ENCODE measurements at regions not wholly inside any gene's neighbourhood (a gene's known extent, or its start where the extent isn't known, plus 50 kb on each side); places are given as distances from the start of the nearest gene placed in this dataset.
"Not testable (repeated sequence)": the region's sequence is repeated elsewhere in the genome, so short reads cannot be mapped to it uniquely, and the experiment has no call there.

DNA sequence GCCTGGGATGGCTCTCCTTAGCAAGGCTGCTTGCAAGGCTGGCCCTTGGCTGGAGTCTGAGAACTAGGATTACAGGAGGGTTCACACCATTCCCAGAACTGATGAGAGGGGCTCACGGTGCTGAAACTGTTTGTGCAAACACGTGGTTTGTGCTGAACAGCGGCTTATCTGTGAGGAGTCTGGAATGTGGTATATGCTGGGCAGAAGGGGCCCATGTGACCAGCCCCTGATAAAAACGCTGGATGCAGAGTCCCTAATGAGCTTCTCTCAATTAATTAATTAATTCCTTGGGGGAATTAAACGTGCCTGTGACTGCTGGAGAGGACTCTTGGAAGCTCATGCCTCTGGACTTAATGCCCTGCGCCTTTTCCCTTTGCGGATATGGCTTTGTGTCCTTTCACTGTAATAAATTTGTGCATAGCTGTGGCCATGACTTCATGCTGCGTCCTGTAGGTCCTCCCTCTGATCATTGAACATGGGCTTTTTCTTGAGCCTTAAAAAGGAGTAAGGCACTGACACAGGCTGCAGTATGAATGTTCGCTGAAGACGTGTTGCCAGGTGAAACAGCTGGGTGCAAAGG, 109.7 kb downstream of the CDRT15L2 start:
- not testable (repeated sequence) for H2BK15ac ChIP-seq (ENCODE audit: low read length); H3K79me1 ChIP-seq (ENCODE audit: low read depth, low read length); H2BK120ac ChIP-seq (ENCODE audit: low read depth, low read length); H4K91ac ChIP-seq (ENCODE audit: low read depth, low read length, poor library complexity); H2BK12ac ChIP-seq (ENCODE audit: low read length); DNase-seq (ENCODE audit: low spot score); H3K23ac ChIP-seq (ENCODE audit: low read depth, low read length, poor library complexity); H3K18ac ChIP-seq (ENCODE audit: low read length); H3K4me2 ChIP-seq (ENCODE audit: insufficient read depth, low read length, poor library complexity, severe bottlenecking); H3K27ac ChIP-seq (replicated peaks; ENCODE audit: low read length); H2AK5ac ChIP-seq (ENCODE audit: low read depth, low read length); H2BK5ac ChIP-seq (ENCODE audit: low read length); H4K8ac ChIP-seq (ENCODE audit: low read depth, low read length); H3K14ac ChIP-seq (ENCODE audit: low read length); H3K27me3 ChIP-seq (ENCODE audit: control insufficient read depth in 3 of 3, insufficient read depth in 3 of 3, low read depth in 1 of 3, low read length in 3 of 3); H3K36me3 ChIP-seq (replicated peaks in 1 of 2; ENCODE audit: control insufficient read depth in 2 of 2, insufficient read depth in 2 of 2, low read length in 2 of 2); H3K4me1 ChIP-seq (ENCODE audit: control insufficient read depth in 2 of 2, insufficient read depth in 1 of 2, low read depth in 1 of 2, low read length in 2 of 2); H2AFZ ChIP-seq (ENCODE audit: low read length); H3K4me3 ChIP-seq (ENCODE audit: low read length in 2 of 2); H3K9me3 ChIP-seq (replicated peaks in 1 of 2; ENCODE audit: control insufficient read depth in 2 of 2, insufficient read depth in 1 of 2, low read depth in 1 of 2, low read length in 2 of 2); H3K4ac ChIP-seq (ENCODE audit: low read length); H3K9ac ChIP-seq (ENCODE audit: low read depth, low read length, poor library complexity)
- no CpG with 5 or more reads among the region's 10 CpGs for WGBS, 2 donors (ENCODE audit: extremely low coverage in 2 of 2, insufficient read length in 2 of 2, insufficient replicate concordance in 1 of 2)

- not testable (repeated sequence) for H2BK15ac ChIP-seq (ENCODE audit: low read length); H3K36me3 ChIP-seq (replicated peaks in 1 of 2; ENCODE audit: control insufficient read depth in 2 of 2, insufficient read depth in 2 of 2, low read length in 2 of 2); H3K4me3 ChIP-seq (ENCODE audit: low read length in 2 of 2); H2BK5ac ChIP-seq (ENCODE audit: low read length); H3K9me3 ChIP-seq (replicated peaks in 1 of 2; ENCODE audit: control insufficient read depth in 2 of 2, insufficient read depth in 1 of 2, low read depth in 1 of 2, low read length in 2 of 2); H2BK12ac ChIP-seq (ENCODE audit: low read length); H3K18ac ChIP-seq (ENCODE audit: low read length); H3K23ac ChIP-seq (ENCODE audit: low read depth, low read length, poor library complexity); H3K14ac ChIP-seq (ENCODE audit: low read length); H3K4me2 ChIP-seq (ENCODE audit: insufficient read depth, low read length, poor library complexity, severe bottlenecking); H3K4me1 ChIP-seq (ENCODE audit: control insufficient read depth in 2 of 2, insufficient read depth in 1 of 2, low read depth in 1 of 2, low read length in 2 of 2); H3K79me1 ChIP-seq (ENCODE audit: low read depth, low read length); H2AK5ac ChIP-seq (ENCODE audit: low read depth, low read length); H3K4ac ChIP-seq (ENCODE audit: low read length); H2AFZ ChIP-seq (ENCODE audit: low read length); H4K91ac ChIP-seq (ENCODE audit: low read depth, low read length, poor library complexity); H2BK120ac ChIP-seq (ENCODE audit: low read depth, low read length); H4K8ac ChIP-seq (ENCODE audit: low read depth, low read length); H3K27ac ChIP-seq (replicated peaks; ENCODE audit: low read length); H3K27me3 ChIP-seq (ENCODE audit: control insufficient read depth in 3 of 3, insufficient read depth in 3 of 3, low read depth in 1 of 3, low read length in 3 of 3); H3K9ac ChIP-seq (ENCODE audit: low read depth, low read length, poor library complexity); DNase-seq (ENCODE audit: low spot score)
- WGBS, 2 donors (ENCODE audit: extremely low coverage in 2 of 2, insufficient read length in 2 of 2, insufficient replicate concordance in 1 of 2) = no CpG with 5 or more reads among the region's 1 CpG
Observed at GRCh38 chr17:20692706-20693105, 113.2 kb downstream of the CDRT15L2 start.

DNA sequence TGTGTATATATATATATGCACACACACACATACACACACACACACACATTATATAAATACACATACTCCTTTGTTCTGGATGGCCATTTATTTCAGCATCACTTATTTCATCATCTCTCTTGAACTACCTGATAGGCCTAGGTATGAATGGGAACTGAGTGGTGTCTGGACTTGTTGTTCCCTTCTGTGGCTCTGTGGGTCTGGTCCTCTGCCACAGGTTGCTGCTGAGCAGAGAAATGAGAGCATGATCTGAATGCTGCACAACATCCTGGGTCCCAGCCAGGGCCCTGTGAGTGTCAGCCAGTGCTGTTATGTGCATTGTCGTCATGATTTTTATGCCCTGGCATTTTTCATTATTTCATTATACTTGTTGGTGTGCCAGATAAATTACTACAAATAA, 116.3 kb downstream of the CDRT15L2 start:
- H2BK15ac ChIP-seq (ENCODE audit: low read length); H3K23ac ChIP-seq (ENCODE audit: low read depth, low read length, poor library complexity); H2BK120ac ChIP-seq (ENCODE audit: low read depth, low read length); H4K91ac ChIP-seq (ENCODE audit: low read depth, low read length, poor library complexity); H3K18ac ChIP-seq (ENCODE audit: low read length); H3K4me1 ChIP-seq (ENCODE audit: control insufficient read depth in 2 of 2, insufficient read depth in 1 of 2, low read depth in 1 of 2, low read length in 2 of 2); H2BK5ac ChIP-seq (ENCODE audit: low read length); H3K9ac ChIP-seq (ENCODE audit: low read depth, low read length, poor library complexity); H3K4ac ChIP-seq (ENCODE audit: low read length); H2BK12ac ChIP-seq (ENCODE audit: low read length); H4K8ac ChIP-seq (ENCODE audit: low read depth, low read length); H3K4me3 ChIP-seq (ENCODE audit: low read length in 2 of 2); H3K4me2 ChIP-seq (ENCODE audit: insufficient read depth, low read length, poor library complexity, severe bottlenecking); H2AK5ac ChIP-seq (ENCODE audit: low read depth, low read length); H2AFZ ChIP-seq (ENCODE audit: low read length); H3K9me3 ChIP-seq (replicated peaks in 1 of 2; ENCODE audit: control insufficient read depth in 2 of 2, insufficient read depth in 1 of 2, low read depth in 1 of 2, low read length in 2 of 2); H3K27me3 ChIP-seq (ENCODE audit: control insufficient read depth in 3 of 3, insufficient read depth in 3 of 3, low read depth in 1 of 3, low read length in 3 of 3); DNase-seq (ENCODE audit: low spot score); H3K36me3 ChIP-seq (replicated peaks in 1 of 2; ENCODE audit: control insufficient read depth in 2 of 2, insufficient read depth in 2 of 2, low read length in 2 of 2); H3K27ac ChIP-seq (replicated peaks; ENCODE audit: low read length); H3K79me1 ChIP-seq (ENCODE audit: low read depth, low read length); H3K14ac ChIP-seq (ENCODE audit: low read length): not testable (repeated sequence)
- no CpG with 5 or more reads among the region's 1 CpG for WGBS, 2 donors (ENCODE audit: extremely low coverage in 2 of 2, insufficient read length in 2 of 2, insufficient replicate concordance in 1 of 2)

- not testable (repeated sequence) for H3K27me3 ChIP-seq (ENCODE audit: control insufficient read depth in 3 of 3, insufficient read depth in 3 of 3, low read depth in 1 of 3, low read length in 3 of 3); H3K27ac ChIP-seq (replicated peaks; ENCODE audit: low read length); H3K9me3 ChIP-seq (replicated peaks in 1 of 2; ENCODE audit: control insufficient read depth in 2 of 2, insufficient read depth in 1 of 2, low read depth in 1 of 2, low read length in 2 of 2); H3K4ac ChIP-seq (ENCODE audit: low read length); H4K8ac ChIP-seq (ENCODE audit: low read depth, low read length); H3K14ac ChIP-seq (ENCODE audit: low read length); H3K18ac ChIP-seq (ENCODE audit: low read length); H4K91ac ChIP-seq (ENCODE audit: low read depth, low read length, poor library complexity); H2BK15ac ChIP-seq (ENCODE audit: low read length); H2BK5ac ChIP-seq (ENCODE audit: low read length); H2BK120ac ChIP-seq (ENCODE audit: low read depth, low read length); H3K9ac ChIP-seq (ENCODE audit: low read depth, low read length, poor library complexity); H3K4me2 ChIP-seq (ENCODE audit: insufficient read depth, low read length, poor library complexity, severe bottlenecking); H3K4me3 ChIP-seq (ENCODE audit: low read length in 2 of 2); H2AFZ ChIP-seq (ENCODE audit: low read length); H3K4me1 ChIP-seq (ENCODE audit: control insufficient read depth in 2 of 2, insufficient read depth in 1 of 2, low read depth in 1 of 2, low read length in 2 of 2); H3K23ac ChIP-seq (ENCODE audit: low read depth, low read length, poor library complexity); H3K36me3 ChIP-seq (replicated peaks in 1 of 2; ENCODE audit: control insufficient read depth in 2 of 2, insufficient read depth in 2 of 2, low read length in 2 of 2); H2AK5ac ChIP-seq (ENCODE audit: low read depth, low read length); H3K79me1 ChIP-seq (ENCODE audit: low read depth, low read length); H2BK12ac ChIP-seq (ENCODE audit: low read length); DNase-seq (ENCODE audit: low spot score)
- WGBS, 2 donors (ENCODE audit: extremely low coverage in 2 of 2, insufficient read length in 2 of 2, insufficient replicate concordance in 1 of 2) = no CpG with 5 or more reads among the region's 8 CpGs
Observed at GRCh38 chr17:20698463-20699206, 119.1 kb downstream of the CDRT15L2 start.
